ENCODE measurements at regions not wholly inside any gene's neighbourhood (a gene's known extent, or its start where the extent isn't known, plus 50 kb on each side); places are given as distances from the start of the nearest gene placed in this dataset.

DNA sequence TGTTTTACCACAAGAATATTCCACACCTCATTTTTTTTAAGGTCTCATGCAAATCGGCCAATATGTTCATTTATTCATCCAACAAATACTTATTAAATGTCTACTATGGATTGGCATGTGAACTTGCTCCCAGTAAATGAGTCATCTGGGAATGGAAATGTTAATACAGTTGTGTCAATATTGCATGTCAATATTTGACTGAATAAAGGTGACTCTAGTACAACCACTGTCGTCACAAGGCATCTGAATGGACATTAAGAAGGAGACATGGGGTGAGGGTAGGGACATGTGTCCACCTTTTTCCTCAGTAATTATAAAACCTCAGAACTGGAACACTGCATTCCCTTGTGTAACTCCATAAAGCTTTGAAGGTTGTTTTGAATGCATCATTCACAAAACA, 365.4 kb downstream of the ADCYAP1 start:
- H3K4me1 ChIP-seq (ENCODE audit: insufficient read depth, low read length) = no peaks in the 10 kb centered on the region
- H3K36me3 ChIP-seq (ENCODE audit: insufficient read depth, low read length) = no peaks in the 10 kb centered on the region
- ChIA-PET POLR2A (no interaction called here), CTCF (no interaction called here)
- H3K4me3 ChIP-seq (ENCODE audit: low read length) = no peak overlapping the region
- no peaks in the 10 kb centered on the region for H3K27me3 Mint-ChIP-seq
- intact Hi-C loops (cut with DNase I, micrococcal nuclease) = no loop called here
- no peaks in the 10 kb centered on the region for H3K9me3 ChIP-seq (ENCODE audit: control insufficient read depth in 1 of 2, insufficient read depth in 1 of 2, low read length in 2 of 2)
- H3K27me3 ChIP-seq (ENCODE audit: control insufficient read depth in 1 of 2, insufficient read depth in 2 of 2, low read length in 2 of 2) = no peaks in the 10 kb centered on the region
- H3K4me1 Mint-ChIP-seq (ENCODE audit: low read depth) = no peaks in the 10 kb centered on the region
- no peak overlapping the region for H3K4me3 Mint-ChIP-seq
- H3K27ac ChIP-seq (ENCODE audit: low read depth in 1 of 2, low read length in 2 of 2) = no peak overlapping the region
- TF ChIP-seq, protein P1, sequence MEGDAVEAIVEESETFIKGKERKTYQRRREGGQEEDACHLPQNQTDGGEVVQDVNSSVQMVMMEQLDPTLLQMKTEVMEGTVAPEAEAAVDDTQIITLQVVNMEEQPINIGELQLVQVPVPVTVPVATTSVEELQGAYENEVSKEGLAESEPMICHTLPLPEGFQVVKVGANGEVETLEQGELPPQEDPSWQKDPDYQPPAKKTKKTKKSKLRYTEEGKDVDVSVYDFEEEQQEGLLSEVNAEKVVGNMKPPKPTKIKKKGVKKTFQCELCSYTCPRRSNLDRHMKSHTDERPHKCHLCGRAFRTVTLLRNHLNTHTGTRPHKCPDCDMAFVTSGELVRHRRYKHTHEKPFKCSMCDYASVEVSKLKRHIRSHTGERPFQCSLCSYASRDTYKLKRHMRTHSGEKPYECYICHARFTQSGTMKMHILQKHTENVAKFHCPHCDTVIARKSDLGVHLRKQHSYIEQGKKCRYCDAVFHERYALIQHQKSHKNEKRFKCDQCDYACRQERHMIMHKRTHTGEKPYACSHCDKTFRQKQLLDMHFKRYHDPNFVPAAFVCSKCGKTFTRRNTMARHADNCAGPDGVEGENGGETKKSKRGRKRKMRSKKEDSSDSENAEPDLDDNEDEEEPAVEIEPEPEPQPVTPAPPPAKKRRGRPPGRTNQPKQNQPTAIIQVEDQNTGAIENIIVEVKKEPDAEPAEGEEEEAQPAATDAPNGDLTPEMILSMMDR (IDR thresholded peaks at IDR 0.05) = no peak
- H3K36me3 Mint-ChIP-seq (ENCODE audit: low read depth) = no peaks in the 10 kb centered on the region
- ATAC-seq (ENCODE audit: poor library complexity) = no peak
- DNase-seq = no peak
- H3K27ac Mint-ChIP-seq = no peak overlapping the region
- H3K9me3 Mint-ChIP-seq = peaks cover 8% of the 10 kb centered on the region

GRCh38 chr18:1273469-1273868, 368.8 kb downstream of the ADCYAP1 start:
- Histone ChIP-seq H3K9me3 (ENCODE audit: control insufficient read depth in 1 of 2, insufficient read depth in 1 of 2, low read length in 2 of 2) (no peaks in the 10 kb centered on the region), H3K36me3 (ENCODE audit: insufficient read depth, low read length) (no peaks in the 10 kb centered on the region), H3K27me3 (ENCODE audit: control insufficient read depth in 1 of 2, insufficient read depth in 2 of 2, low read length in 2 of 2) (no peaks in the 10 kb centered on the region), H3K4me1 (ENCODE audit: insufficient read depth, low read length) (no peaks in the 10 kb centered on the region), H3K4me3 (ENCODE audit: low read length) (no peak overlapping the region), H3K27ac (ENCODE audit: low read depth in 1 of 2, low read length in 2 of 2) (no peak overlapping the region)
- Mint-ChIP-seq H3K27me3 (no peaks in the 10 kb centered on the region), H3K4me1 (ENCODE audit: low read depth) (no peaks in the 10 kb centered on the region), H3K9me3 (peaks cover 6% of the 10 kb centered on the region), H3K4me3 (no peak overlapping the region), H3K36me3 (ENCODE audit: low read depth) (no peaks in the 10 kb centered on the region), H3K27ac (no peak overlapping the region)
- ChIA-PET POLR2A (no interaction called here), CTCF (no interaction called here)
- DNase-seq (no peak), ATAC-seq (ENCODE audit: poor library complexity) (no peak)
- TF ChIP-seq, protein P1 (IDR thresholded peaks at IDR 0.05) = no peak
- intact Hi-C loops (cut with DNase I, micrococcal nuclease) = no loop called here

GRCh38 chr18:1292167-1292566, 387.5 kb downstream of the ADCYAP1 start:
- Histone ChIP-seq H3K4me3 (ENCODE audit: low read length) (no peak overlapping the region), H3K27me3 (ENCODE audit: control insufficient read depth in 1 of 2, insufficient read depth in 2 of 2, low read length in 2 of 2) (no peaks in the 10 kb centered on the region), H3K4me1 (ENCODE audit: insufficient read depth, low read length) (no peaks in the 10 kb centered on the region), H3K9me3 (ENCODE audit: control insufficient read depth in 1 of 2, insufficient read depth in 1 of 2, low read length in 2 of 2) (peaks cover 0 to 8% of the 10 kb centered on the region in 2 experiments), H3K27ac (ENCODE audit: low read depth in 1 of 2, low read length in 2 of 2) (no peak overlapping the region), H3K36me3 (ENCODE audit: insufficient read depth, low read length) (no peaks in the 10 kb centered on the region)
- Mint-ChIP-seq H3K4me3 (no peak overlapping the region), H3K27ac (no peak overlapping the region), H3K27me3 (no peaks in the 10 kb centered on the region), H3K9me3 (peaks cover 13% of the 10 kb centered on the region), H3K4me1 (ENCODE audit: low read depth) (no peaks in the 10 kb centered on the region), H3K36me3 (ENCODE audit: low read depth) (no peaks in the 10 kb centered on the region)
- POLR2A ChIA-PET = no interaction called here
- intact Hi-C loops (cut with DNase I, micrococcal nuclease) = no loop called here
- CTCF ChIA-PET = no interaction called here
- DNase-seq (no peak), ATAC-seq (ENCODE audit: poor library complexity) (no peak)
- TF ChIP-seq, protein P1 (IDR thresholded peaks at IDR 0.05) = no peak
